ENCODE measurements at regions not wholly inside any gene's neighbourhood (a gene's known extent, or its start where the extent isn't known, plus 50 kb on each side); places are given as distances from the start of the nearest gene placed in this dataset.

DNA sequence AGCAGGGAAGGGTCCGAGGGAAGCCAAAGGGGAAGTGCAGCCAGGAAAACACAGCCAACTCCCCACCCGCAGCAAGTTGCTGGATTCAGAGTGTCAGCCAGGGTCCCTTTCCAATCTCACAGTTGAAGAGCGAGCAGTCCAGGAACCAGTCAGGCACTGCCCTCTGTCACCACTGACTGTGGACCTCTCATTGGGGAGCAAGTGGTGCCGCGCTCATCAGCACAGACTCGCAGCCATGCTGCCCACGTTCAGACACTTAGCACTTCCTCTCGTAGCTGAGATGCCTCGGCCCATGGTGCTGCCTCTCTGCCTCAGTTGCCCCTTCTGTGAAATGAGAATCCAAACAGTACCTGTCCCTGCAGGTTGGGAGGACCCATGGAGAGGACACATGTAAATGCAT lies 123.6 kb upstream of the CHST15 start:
- H3K27ac Mint-ChIP-seq (ENCODE audit: unreplicated experiment): no peak overlapping the region
- ChIA-PET CTCF (no interaction called here), POLR2A (no interaction called here)
- TF ChIP-seq CTCF (IDR thresholded peaks at IDR 0.05; ENCODE audit: insufficient read depth in 1 of 2, low read depth in 1 of 2, low read length in 1 of 2, severe bottlenecking in 1 of 2, unreplicated experiment in 1 of 2): no peak
- BruUV-seq (replicated peaks): no TSS peak
- no peak for DNase-seq
- Histone ChIP-seq H3K36me3 (ENCODE audit: control insufficient read depth, insufficient read depth, low read length) (no peaks in the 10 kb centered on the region), H3K9me3 (no peaks in the 10 kb centered on the region), H3K4me3 (ENCODE audit: low read depth, low read length) (no peak overlapping the region), H3K4me1 (no peaks in the 10 kb centered on the region), H3K27me3 (replicated peaks; ENCODE audit: control insufficient read depth, insufficient read depth, low read length) (peaks cover 2% of the 10 kb centered on the region)
- no peaks in the 10 kb centered on the region for H3K4me1 Mint-ChIP-seq (ENCODE audit: low read depth, unreplicated experiment)
- H3K4me3 Mint-ChIP-seq (ENCODE audit: unreplicated experiment): no peak overlapping the region
- no peaks in the 10 kb centered on the region for H3K9me3 Mint-ChIP-seq (ENCODE audit: unreplicated experiment)
- no peaks in the 10 kb centered on the region for H3K36me3 Mint-ChIP-seq (ENCODE audit: insufficient read depth, unreplicated experiment)
- intact Hi-C loops (cut with micrococcal nuclease; ENCODE audit: unreplicated experiment): no loop called here
- peaks cover 14% of the 10 kb centered on the region for H3K27me3 Mint-ChIP-seq (ENCODE audit: insufficient read depth, unreplicated experiment)

DNA sequence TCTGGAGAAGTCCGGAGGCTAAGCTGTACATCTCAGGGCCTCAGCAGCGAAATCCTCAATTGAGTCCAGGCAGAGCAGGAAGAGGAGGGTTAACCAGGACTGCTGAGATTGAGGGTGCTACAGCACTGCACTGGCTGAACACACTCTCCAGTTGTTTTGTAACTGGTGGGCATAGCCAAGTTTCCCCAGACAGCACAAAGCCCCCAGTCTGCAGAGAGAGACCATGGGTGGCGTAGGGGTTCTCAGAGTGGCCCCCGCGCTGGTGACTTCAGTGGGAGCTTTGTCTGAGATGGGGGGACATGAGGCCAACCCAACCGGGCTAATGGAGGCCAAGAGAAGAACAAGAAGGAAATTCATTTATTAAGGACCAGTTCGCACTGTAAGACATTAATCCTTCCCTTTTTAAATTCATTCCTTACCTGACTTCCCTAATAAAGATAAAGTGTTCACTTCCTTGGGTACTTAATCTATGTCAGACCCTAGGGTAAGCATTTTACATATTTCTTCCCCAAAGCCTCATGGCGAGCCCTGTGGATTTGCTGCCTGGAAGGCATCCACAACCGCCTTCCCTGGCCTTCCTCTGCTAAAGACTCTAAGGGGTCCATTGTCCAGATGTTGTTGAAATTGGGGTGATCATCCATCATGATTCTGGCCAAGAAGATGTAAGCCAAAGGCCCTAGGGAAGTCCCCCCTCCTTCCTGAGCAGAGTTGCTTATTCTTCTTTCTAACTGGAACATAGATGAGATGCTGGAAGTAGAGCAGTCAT lies 121.4 kb upstream of the CHST15 start:
- ChIA-PET POLR2A (no interaction called here), CTCF (no interaction called here)
- no peak for TF ChIP-seq CTCF (IDR thresholded peaks at IDR 0.05; ENCODE audit: insufficient read depth in 1 of 2, low read depth in 1 of 2, low read length in 1 of 2, severe bottlenecking in 1 of 2, unreplicated experiment in 1 of 2)
- no peak overlapping the region for H3K4me3 Mint-ChIP-seq (ENCODE audit: unreplicated experiment)
- no peak overlapping the region for H3K27ac Mint-ChIP-seq (ENCODE audit: unreplicated experiment)
- peaks cover 2% of the 10 kb centered on the region for H3K27me3 ChIP-seq (replicated peaks; ENCODE audit: control insufficient read depth, insufficient read depth, low read length)
- no peaks in the 10 kb centered on the region for H3K36me3 ChIP-seq (ENCODE audit: control insufficient read depth, insufficient read depth, low read length)
- peaks cover 7% of the 10 kb centered on the region for H3K27me3 Mint-ChIP-seq (ENCODE audit: insufficient read depth, unreplicated experiment)
- BruUV-seq (replicated peaks): no TSS peak
- H3K4me1 Mint-ChIP-seq (ENCODE audit: low read depth, unreplicated experiment): no peaks in the 10 kb centered on the region
- H3K9me3 ChIP-seq: no peaks in the 10 kb centered on the region
- no peaks in the 10 kb centered on the region for H3K4me1 ChIP-seq
- no peak for DNase-seq
- no peaks in the 10 kb centered on the region for H3K9me3 Mint-ChIP-seq (ENCODE audit: unreplicated experiment)
- H3K36me3 Mint-ChIP-seq (ENCODE audit: insufficient read depth, unreplicated experiment): no peaks in the 10 kb centered on the region
- no peak overlapping the region for H3K4me3 ChIP-seq (ENCODE audit: low read depth, low read length)
- intact Hi-C loops (cut with micrococcal nuclease; ENCODE audit: unreplicated experiment): no loop called here

- no peaks in the 10 kb centered on the region for H3K4me1 Mint-ChIP-seq (ENCODE audit: low read depth, unreplicated experiment)
- H3K27me3 Mint-ChIP-seq (ENCODE audit: insufficient read depth, unreplicated experiment): peaks cover 5% of the 10 kb centered on the region
- H3K4me3 Mint-ChIP-seq (ENCODE audit: unreplicated experiment): no peak overlapping the region
- ChIA-PET CTCF (no interaction called here), POLR2A (no interaction called here)
- Histone ChIP-seq H3K36me3 (ENCODE audit: control insufficient read depth, insufficient read depth, low read length) (no peaks in the 10 kb centered on the region), H3K9me3 (no peaks in the 10 kb centered on the region), H3K4me1 (no peaks in the 10 kb centered on the region), H3K4me3 (ENCODE audit: low read depth, low read length) (no peak overlapping the region), H3K27me3 (replicated peaks; ENCODE audit: control insufficient read depth, insufficient read depth, low read length) (no peaks in the 10 kb centered on the region; the same call in none of the 2 replicates)
- H3K27ac Mint-ChIP-seq (ENCODE audit: unreplicated experiment): no peak overlapping the region
- no peaks in the 10 kb centered on the region for H3K36me3 Mint-ChIP-seq (ENCODE audit: insufficient read depth, unreplicated experiment)
- no peak for DNase-seq
- intact Hi-C loops (cut with micrococcal nuclease; ENCODE audit: unreplicated experiment): no loop called here
- TF ChIP-seq CTCF (IDR thresholded peaks at IDR 0.05; ENCODE audit: insufficient read depth in 1 of 2, low read depth in 1 of 2, low read length in 1 of 2, severe bottlenecking in 1 of 2, unreplicated experiment in 1 of 2): no peak
- no TSS peak for BruUV-seq (replicated peaks)
- no peaks in the 10 kb centered on the region for H3K9me3 Mint-ChIP-seq (ENCODE audit: unreplicated experiment)
Observed at GRCh38 chr10:124213899-124214510, 120.6 kb upstream of the CHST15 start.
